ENCODE measurements at regions not wholly inside any gene's neighbourhood (a gene's known extent, or its start where the extent isn't known, plus 50 kb on each side); places are given as distances from the start of the nearest gene placed in this dataset.

DNA sequence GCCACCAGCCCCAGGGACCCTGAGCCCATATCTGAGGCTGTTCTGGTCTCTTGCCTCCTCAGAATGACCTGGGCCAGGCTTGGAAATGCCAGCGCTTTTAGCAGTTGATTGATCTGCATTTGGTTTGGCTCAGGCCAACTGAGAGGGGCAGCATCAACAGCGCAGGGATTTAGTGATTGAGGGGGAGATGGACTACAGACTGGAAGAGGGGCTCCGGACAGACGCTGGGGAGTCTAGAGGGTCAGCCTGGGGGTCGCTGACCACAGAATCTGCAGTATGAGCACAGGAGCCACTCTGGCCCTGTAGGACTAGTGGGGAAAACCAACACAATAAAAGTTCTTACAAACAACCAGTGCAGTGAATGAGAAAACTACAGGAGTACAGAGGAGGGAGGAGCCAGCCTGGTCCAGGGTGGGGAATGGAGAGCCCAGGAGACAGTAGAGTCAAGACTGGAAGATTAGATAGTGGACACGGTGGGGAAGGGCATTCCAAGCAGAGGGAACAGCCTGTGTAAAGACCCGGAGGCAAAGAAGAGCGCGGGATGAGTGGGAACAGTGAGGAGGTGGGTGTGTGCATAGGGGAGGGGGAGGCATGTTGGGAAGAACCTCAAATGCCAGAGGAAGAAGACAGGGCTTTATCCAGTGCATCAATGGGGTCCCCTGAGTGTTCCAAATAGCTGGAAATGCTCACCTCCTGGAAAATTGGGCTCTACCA, 128.9 kb downstream of the MRM1 start:
- Histone ChIP-seq H3K36me3 (ENCODE audit: control insufficient read depth, insufficient read depth, low read length) (no peaks in the 10 kb centered on the region), H3K4me3 (ENCODE audit: low read depth, low read length) (no peak overlapping the region), H3K27me3 (ENCODE audit: control insufficient read depth, insufficient read depth, low read length) (peaks cover 33% of the 10 kb centered on the region)
- FAIRE-seq (no peak), DNase-seq (ENCODE audit: low read depth) (no peak)
- no peak for TF ChIP-seq CTCF (IDR thresholded peaks at IDR 0.05; ENCODE audit: insufficient read depth, low read length, severe bottlenecking)

- DNase-seq (ENCODE audit: low read depth): no peak
- no peak for TF ChIP-seq CTCF (IDR thresholded peaks at IDR 0.05; ENCODE audit: insufficient read depth, low read length, severe bottlenecking)
- FAIRE-seq: no peak
- Histone ChIP-seq H3K27me3 (ENCODE audit: control insufficient read depth, insufficient read depth, low read length) (peaks cover 33% of the 10 kb centered on the region), H3K4me3 (ENCODE audit: low read depth, low read length) (no peak overlapping the region), H3K36me3 (ENCODE audit: control insufficient read depth, insufficient read depth, low read length) (no peaks in the 10 kb centered on the region)
Measured at GRCh38 chr17:36730857-36731490, 129.6 kb downstream of the MRM1 start.

- FAIRE-seq (no peak), DNase-seq (ENCODE audit: low read depth) (no peak)
- H3K27me3 ChIP-seq (ENCODE audit: control insufficient read depth, insufficient read depth, low read length): peaks cover 32% of the 10 kb centered on the region
- no peaks in the 10 kb centered on the region for H3K36me3 ChIP-seq (ENCODE audit: control insufficient read depth, insufficient read depth, low read length)
- no peak overlapping the region for H3K4me3 ChIP-seq (ENCODE audit: low read depth, low read length)
- TF ChIP-seq CTCF (IDR thresholded peaks at IDR 0.05; ENCODE audit: insufficient read depth, low read length, severe bottlenecking): no peak
Measured at GRCh38 chr17:36731811-36732210, 130.4 kb downstream of the MRM1 start.

GRCh38 chr17:36732351-36732750, 131.0 kb downstream of the MRM1 start:
- peaks cover 30% of the 10 kb centered on the region for H3K27me3 ChIP-seq (ENCODE audit: control insufficient read depth, insufficient read depth, low read length)
- FAIRE-seq: no peak

GRCh38 chr17:36736201-36737156, 135.1 kb downstream of the MRM1 start:
- FAIRE-seq (no peak), DNase-seq (ENCODE audit: low read depth) (no peak)
- no peak for TF ChIP-seq CTCF (IDR thresholded peaks at IDR 0.05; ENCODE audit: insufficient read depth, low read length, severe bottlenecking)
- Histone ChIP-seq H3K27me3 (ENCODE audit: control insufficient read depth, insufficient read depth, low read length) (peaks cover 6% of the 10 kb centered on the region), H3K36me3 (ENCODE audit: control insufficient read depth, insufficient read depth, low read length) (no peaks in the 10 kb centered on the region), H3K4me3 (ENCODE audit: low read depth, low read length) (no peak overlapping the region)

More at GRCh38 chr17:36732351-36732750, 131.0 kb downstream of the MRM1 start:
- no peak overlapping the region for H3K4me3 ChIP-seq (ENCODE audit: low read depth, low read length)
- DNase-seq (ENCODE audit: low read depth): no peak
- no peak for TF ChIP-seq CTCF (IDR thresholded peaks at IDR 0.05; ENCODE audit: insufficient read depth, low read length, severe bottlenecking)
- H3K36me3 ChIP-seq (ENCODE audit: control insufficient read depth, insufficient read depth, low read length): no peaks in the 10 kb centered on the region

Measured in bronchial epithelial cell (primary cell).